K562 (cell line): ENCODE measurements at regions not wholly inside any gene's neighbourhood (a gene's known extent, or its start where the extent isn't known, plus 50 kb on each side); places are given as distances from the start of the nearest gene placed in this dataset.

Experiments used
- ADNP ChIP-seq: fragments of 200-800 bp; sonication (Bioruptor generic); IDR thresholded peaks from 2 replicates; pipeline ENCODE4 v1.6.1; 2016; ENCODE audit warnings: missing genetic modification characterization, missing compliant biosample characterization
- CTCF ChIP-seq, 3 experiments: IDR thresholded peaks in 2 of 3; conservative IDR thresholded peaks in 1 of 3; 2 replicates each; pipeline ENCODE4 v1.5.1; 2011 to 2012; ENCODE audit warnings: low read length in 3 of 3, mild to moderate bottlenecking in 3 of 3, control low read depth in 2 of 3, improper control_type of control experiment in 1 of 3, inconsistent platforms in 1 of 3, low read depth in 1 of 3, mixed read lengths in 1 of 3, moderate library complexity in 1 of 3; ENCODE audit not compliant: insufficient read depth in 2 of 3
- ILF3 ChIP-seq: fragments of 450-650 bp; IDR thresholded peaks from 2 replicates; pipeline ENCODE4 v1.6.1; 2018; ENCODE audit warnings: antibody characterized with exemption, mild to moderate bottlenecking, moderate library complexity, borderline replicate concordance
- KLF16 ChIP-seq: IDR thresholded peaks from 2 replicates; pipeline ENCODE4 v1.6.1; 2016; ENCODE audit warnings: antibody characterized with exemption
- PCBP1 ChIP-seq: fragments of 200-400 bp; formaldehyde crosslinking; IDR thresholded peaks from 2 replicates; pipeline ENCODE4 v1.6.1; 2018; ENCODE audit warnings: mild to moderate bottlenecking, low read depth, low read length; ENCODE audit not compliant: poor library complexity, severe bottlenecking
- POLR2A ChIP-seq: fragments of 450-650 bp; conservative IDR thresholded peaks from 2 replicates; pipeline ENCODE4 v1.6.1; 2016
- POLR2AphosphoS5 ChIP-seq: IDR thresholded peaks from 2 replicates; pipeline ENCODE4 v1.6.1; 2011; ENCODE audit warnings: mild to moderate bottlenecking, low read depth, low read length, moderate library complexity; ENCODE audit not compliant: control insufficient read depth, insufficient read depth
- SMC3 ChIP-seq: conservative IDR thresholded peaks from 2 replicates; pipeline ENCODE4 v1.6.1; 2011; ENCODE audit warnings: low read depth, low read length, improper control_type of control experiment; ENCODE audit not compliant: insufficient read depth
- TCF7 ChIP-seq: sonication (generic); IDR thresholded peaks from 2 replicates; pipeline ENCODE4 v1.6.1; 2016; ENCODE audit warnings: antibody characterized with exemption, borderline replicate concordance
- ZNF121 ChIP-seq: sonication (generic); formaldehyde crosslinking; conservative IDR thresholded peaks from 2 replicates; pipeline ENCODE4 v1.8.0; 2022; ENCODE audit warnings: missing genetic modification reagents
- TF ChIP-seq, protein P1 (sequence below), 2 experiments: fragments of 450-650 bp in 1 of 2; sonication (generic) in 1 of 2; formaldehyde crosslinking in 1 of 2; IDR thresholded peaks; 2 replicates each; pipeline versions ENCODE4 v1.7.1 to v1.9.0; 2016 to 2022; ENCODE audit warnings: inconsistent platforms in 1 of 2, mild to moderate bottlenecking in 1 of 2, missing genetic modification reagents in 1 of 2

DNA sequence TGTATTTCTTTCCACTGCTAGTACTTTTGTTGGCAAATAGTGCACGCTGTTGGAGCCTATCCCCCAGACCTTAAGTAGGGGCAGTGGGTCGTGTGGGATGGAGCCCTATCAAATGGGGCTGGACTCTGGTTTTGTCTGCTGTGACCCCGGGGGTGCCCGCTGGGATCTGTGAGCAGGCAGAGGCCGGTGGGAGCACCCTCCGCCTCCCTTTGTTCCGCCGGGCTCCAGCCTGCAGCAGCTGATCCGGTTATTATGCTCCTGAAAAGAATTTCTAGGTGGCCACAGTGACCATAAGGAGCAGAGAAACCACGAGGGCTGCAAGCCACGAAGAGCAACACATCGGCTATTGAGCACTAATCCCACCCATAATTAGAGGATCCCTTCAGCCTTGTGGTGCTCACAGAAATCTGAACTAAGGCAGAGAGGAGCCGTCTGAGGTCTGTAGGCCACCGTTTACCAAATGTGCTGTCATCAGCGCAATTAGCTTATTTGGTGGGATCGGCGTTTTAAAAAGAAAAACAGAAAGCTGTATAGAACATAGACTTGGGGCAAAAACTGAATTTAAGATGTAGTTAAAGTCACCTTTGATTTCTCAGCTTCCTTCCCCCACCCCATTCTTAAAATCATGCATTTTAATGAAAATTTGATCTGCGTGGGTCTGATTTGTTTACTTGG lies 598.3 kb upstream of the JAG1 start:
- TF ChIP-seq ADNP (tag) (no peak), ILF3 (no peak), POLR2AphosphoS5 (no peak), POLR2A (no peak), KLF16 (no peak), TCF7 (no peak), PCBP1 (no peak), ZNF121 (no peak), SMC3 (no peak), CTCF (IDR thresholded peaks at IDR 0.05 in 2 of 3, conservative IDR thresholded peaks at IDR 0.05 in 1 of 3; ENCODE audit: insufficient read depth in 2 of 3, low read depth in 1 of 3, low read length in 3 of 3) (no peak)
- TF ChIP-seq, protein P1, sequence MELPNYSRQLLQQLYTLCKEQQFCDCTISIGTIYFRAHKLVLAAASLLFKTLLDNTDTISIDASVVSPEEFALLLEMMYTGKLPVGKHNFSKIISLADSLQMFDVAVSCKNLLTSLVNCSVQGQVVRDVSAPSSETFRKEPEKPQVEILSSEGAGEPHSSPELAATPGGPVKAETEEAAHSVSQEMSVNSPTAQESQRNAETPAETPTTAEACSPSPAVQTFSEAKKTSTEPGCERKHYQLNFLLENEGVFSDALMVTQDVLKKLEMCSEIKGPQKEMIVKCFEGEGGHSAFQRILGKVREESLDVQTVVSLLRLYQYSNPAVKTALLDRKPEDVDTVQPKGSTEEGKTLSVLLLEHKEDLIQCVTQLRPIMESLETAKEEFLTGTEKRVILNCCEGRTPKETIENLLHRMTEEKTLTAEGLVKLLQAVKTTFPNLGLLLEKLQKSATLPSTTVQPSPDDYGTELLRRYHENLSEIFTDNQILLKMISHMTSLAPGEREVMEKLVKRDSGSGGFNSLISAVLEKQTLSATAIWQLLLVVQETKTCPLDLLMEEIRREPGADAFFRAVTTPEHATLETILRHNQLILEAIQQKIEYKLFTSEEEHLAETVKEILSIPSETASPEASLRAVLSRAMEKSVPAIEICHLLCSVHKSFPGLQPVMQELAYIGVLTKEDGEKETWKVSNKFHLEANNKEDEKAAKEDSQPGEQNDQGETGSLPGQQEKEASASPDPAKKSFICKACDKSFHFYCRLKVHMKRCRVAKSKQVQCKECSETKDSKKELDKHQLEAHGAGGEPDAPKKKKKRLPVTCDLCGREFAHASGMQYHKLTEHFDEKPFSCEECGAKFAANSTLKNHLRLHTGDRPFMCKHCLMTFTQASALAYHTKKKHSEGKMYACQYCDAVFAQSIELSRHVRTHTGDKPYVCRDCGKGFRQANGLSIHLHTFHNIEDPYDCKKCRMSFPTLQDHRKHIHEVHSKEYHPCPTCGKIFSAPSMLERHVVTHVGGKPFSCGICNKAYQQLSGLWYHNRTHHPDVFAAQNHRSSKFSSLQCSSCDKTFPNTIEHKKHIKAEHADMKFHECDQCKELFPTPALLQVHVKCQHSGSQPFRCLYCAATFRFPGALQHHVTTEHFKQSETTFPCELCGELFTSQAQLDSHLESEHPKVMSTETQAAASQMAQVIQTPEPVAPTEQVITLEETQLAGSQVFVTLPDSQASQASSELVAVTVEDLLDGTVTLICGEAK (IDR thresholded peaks at IDR 0.05) = no peak
- TF ChIP-seq, protein P1 (CRISPR knock-in tag; IDR thresholded peaks at IDR 0.05) = no peak
